ENCODE measurements at regions not wholly inside any gene's neighbourhood (a gene's known extent, or its start where the extent isn't known, plus 50 kb on each side); places are given as distances from the start of the nearest gene placed in this dataset.

DNA sequence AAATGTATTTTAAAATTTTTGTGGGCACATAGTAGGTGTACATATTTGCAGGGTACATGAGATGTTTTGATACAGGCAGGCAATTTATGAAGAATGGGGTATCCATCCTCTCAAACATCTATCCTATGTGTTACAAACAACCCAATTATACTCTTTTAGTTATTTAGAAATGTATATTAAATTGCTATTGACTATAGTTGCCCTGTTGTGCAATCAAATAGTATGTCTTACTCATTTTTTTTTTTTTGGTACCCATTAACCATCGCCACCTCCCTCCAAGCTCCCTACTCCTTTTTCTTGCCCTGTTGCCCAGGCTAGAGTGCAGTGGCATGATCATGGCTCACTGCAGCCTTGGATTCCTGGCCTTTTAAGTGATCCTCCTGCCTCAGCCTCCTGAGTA is 128.1 kb downstream of the BAMBI start:
- in situ Hi-C loops (cut with MboI), result no loop called here
- no peak overlapping the region for H3K4me3 ChIP-seq
- no peak overlapping the region for H3K4me2 ChIP-seq (ENCODE audit: insufficient read depth, low read length)
- FAIRE-seq (no peak), DNase-seq (ENCODE audit: extremely low read depth in 1 of 4, low spot score in 3 of 4) (no peak), ATAC-seq (no peak)
- H3K9ac ChIP-seq (ENCODE audit: insufficient read depth in 1 of 2, low read depth in 2 of 2, low read length in 2 of 2), result no peak overlapping the region
- intact Hi-C loops (cut with micrococcal nuclease), result loop anchor here (5.0 kb wide), 2 partner anchors 72 to 128 kb away; partner anchors contain the start of gene BAMBI
- BruUV-seq (replicated peaks), result no TSS peak
- H3K9me3 ChIP-seq (replicated peaks; ENCODE audit: control insufficient read depth, insufficient read depth, low read depth, low read length), result no peaks in the 10 kb centered on the region
- no peaks in the 10 kb centered on the region for H4K20me1 ChIP-seq (replicated peaks; ENCODE audit: control insufficient read depth, insufficient read depth, low read length)
- H3K79me2 ChIP-seq (ENCODE audit: control insufficient read depth, insufficient read depth, low read length), result no peaks in the 10 kb centered on the region
- CTCF ChIA-PET (ENCODE audit: low intra/inter-chr PET ratio), result no interaction called here
- 0 out of 3 replicates have a peak overlapping the region, but pooled peaks have one; percentile 98 for H3K27ac ChIP-seq (ENCODE audit: extremely low read depth, low read depth, low read length)
- WGBS (ENCODE audit: insufficient coverage, low coverage, missing lambda C conversion rate), result 100% methylated on average over 1 of the region's 1 CpG
- H3K27me3 ChIP-seq (ENCODE audit: control insufficient read depth in 2 of 2, insufficient read depth in 2 of 2, low read length in 2 of 2), result no peaks in the 10 kb centered on the region
- no peak overlapping the region for H2AFZ ChIP-seq (ENCODE audit: low read depth, low read length)
- no peaks in the 10 kb centered on the region for H3K36me3 ChIP-seq (ENCODE audit: control insufficient read depth, insufficient read depth, low read length)
- H3K4me1 ChIP-seq (replicated peaks in 1 of 2; ENCODE audit: control insufficient read depth in 2 of 2, insufficient read depth in 2 of 2, low read length in 2 of 2), result peaks cover 22 to 52% of the 10 kb centered on the region in 2 experiments
- H3K9me1 ChIP-seq (ENCODE audit: control insufficient read depth, insufficient read depth, low read length), result no peaks in the 10 kb centered on the region
- POLR2A ChIA-PET, result interaction anchor here (2.6 kb wide), 1 partner anchor 7 kb away, joined by 19 read pairs; no protein-coding TSS in a partner anchor
- TF ChIP-seq, protein P1, sequence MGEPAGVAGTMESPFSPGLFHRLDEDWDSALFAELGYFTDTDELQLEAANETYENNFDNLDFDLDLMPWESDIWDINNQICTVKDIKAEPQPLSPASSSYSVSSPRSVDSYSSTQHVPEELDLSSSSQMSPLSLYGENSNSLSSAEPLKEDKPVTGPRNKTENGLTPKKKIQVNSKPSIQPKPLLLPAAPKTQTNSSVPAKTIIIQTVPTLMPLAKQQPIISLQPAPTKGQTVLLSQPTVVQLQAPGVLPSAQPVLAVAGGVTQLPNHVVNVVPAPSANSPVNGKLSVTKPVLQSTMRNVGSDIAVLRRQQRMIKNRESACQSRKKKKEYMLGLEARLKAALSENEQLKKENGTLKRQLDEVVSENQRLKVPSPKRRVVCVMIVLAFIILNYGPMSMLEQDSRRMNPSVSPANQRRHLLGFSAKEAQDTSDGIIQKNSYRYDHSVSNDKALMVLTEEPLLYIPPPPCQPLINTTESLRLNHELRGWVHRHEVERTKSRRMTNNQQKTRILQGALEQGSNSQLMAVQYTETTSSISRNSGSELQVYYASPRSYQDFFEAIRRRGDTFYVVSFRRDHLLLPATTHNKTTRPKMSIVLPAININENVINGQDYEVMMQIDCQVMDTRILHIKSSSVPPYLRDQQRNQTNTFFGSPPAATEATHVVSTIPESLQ (CRISPR knock-in tag; IDR thresholded peaks at IDR 0.05), result no peak
- no peak for TF ChIP-seq HCFC1 (IDR thresholded peaks at IDR 0.05; ENCODE audit: low read depth, low read length)
- TF ChIP-seq THRB (CRISPR knock-in tag; conservative IDR thresholded peaks at IDR 0.05), result no peak
- no peak for TF ChIP-seq CEBPG (CRISPR knock-in tag; IDR thresholded peaks at IDR 0.05)
- TF ChIP-seq CEBPG (tag; conservative IDR thresholded peaks at IDR 0.05 in 1 of 2, IDR thresholded peaks at IDR 0.05 in 1 of 2), result peak; percentile 21 to 60; a peak in 1 of 4 replicates
- no peak for TF ChIP-seq LEF1 (IDR thresholded peaks at IDR 0.05)
- TF ChIP-seq CEBPB (tag; IDR thresholded peaks at IDR 0.05), result peak; percentile 68; the same call in 1 of the 2 replicates
- no peak for TF ChIP-seq RFX7 (CRISPR knock-in tag; IDR thresholded peaks at IDR 0.05)
- no peak for TF ChIP-seq NBN (IDR thresholded peaks at IDR 0.05; ENCODE audit: low read depth)
- peak; percentile 78 for TF ChIP-seq ZKSCAN1 (IDR thresholded peaks at IDR 0.05; ENCODE audit: low read depth, low read length)
- TF ChIP-seq, protein P2, sequence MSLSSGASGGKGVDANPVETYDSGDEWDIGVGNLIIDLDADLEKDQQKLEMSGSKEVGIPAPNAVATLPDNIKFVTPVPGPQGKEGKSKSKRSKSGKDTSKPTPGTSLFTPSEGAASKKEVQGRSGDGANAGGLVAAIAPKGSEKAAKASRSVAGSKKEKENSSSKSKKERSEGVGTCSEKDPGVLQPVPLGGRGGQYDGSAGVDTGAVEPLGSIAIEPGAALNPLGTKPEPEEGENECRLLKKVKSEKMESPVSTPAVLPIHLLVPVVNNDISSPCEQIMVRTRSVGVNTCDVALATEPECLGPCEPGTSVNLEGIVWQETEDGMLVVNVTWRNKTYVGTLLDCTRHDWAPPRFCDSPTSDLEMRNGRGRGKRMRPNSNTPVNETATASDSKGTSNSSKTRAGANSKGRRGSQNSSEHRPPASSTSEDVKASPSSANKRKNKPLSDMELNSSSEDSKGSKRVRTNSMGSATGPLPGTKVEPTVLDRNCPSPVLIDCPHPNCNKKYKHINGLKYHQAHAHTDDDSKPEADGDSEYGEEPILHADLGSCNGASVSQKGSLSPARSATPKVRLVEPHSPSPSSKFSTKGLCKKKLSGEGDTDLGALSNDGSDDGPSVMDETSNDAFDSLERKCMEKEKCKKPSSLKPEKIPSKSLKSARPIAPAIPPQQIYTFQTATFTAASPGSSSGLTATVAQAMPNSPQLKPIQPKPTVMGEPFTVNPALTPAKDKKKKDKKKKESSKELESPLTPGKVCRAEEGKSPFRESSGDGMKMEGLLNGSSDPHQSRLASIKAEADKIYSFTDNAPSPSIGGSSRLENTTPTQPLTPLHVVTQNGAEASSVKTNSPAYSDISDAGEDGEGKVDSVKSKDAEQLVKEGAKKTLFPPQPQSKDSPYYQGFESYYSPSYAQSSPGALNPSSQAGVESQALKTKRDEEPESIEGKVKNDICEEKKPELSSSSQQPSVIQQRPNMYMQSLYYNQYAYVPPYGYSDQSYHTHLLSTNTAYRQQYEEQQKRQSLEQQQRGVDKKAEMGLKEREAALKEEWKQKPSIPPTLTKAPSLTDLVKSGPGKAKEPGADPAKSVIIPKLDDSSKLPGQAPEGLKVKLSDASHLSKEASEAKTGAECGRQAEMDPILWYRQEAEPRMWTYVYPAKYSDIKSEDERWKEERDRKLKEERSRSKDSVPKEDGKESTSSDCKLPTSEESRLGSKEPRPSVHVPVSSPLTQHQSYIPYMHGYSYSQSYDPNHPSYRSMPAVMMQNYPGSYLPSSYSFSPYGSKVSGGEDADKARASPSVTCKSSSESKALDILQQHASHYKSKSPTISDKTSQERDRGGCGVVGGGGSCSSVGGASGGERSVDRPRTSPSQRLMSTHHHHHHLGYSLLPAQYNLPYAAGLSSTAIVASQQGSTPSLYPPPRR (CRISPR knock-in tag; IDR thresholded peaks at IDR 0.05; ENCODE audit: borderline replicate concordance), result no peak
- TF ChIP-seq BDP1 (IDR thresholded peaks at IDR 0.05; ENCODE audit: insufficient read depth, insufficient read length), result no peak
- no peak for TF ChIP-seq ZNF511 (CRISPR knock-in tag; IDR thresholded peaks at IDR 0.05)
- no peak for TF ChIP-seq ZNF696 (CRISPR knock-in tag; conservative IDR thresholded peaks at IDR 0.05)
- TF ChIP-seq ZNF316 (IDR thresholded peaks at IDR 0.05), result no peak
